SKM-1 (cell line): ENCODE measurements at regions not wholly inside any gene's neighbourhood (a gene's known extent, or its start where the extent isn't known, plus 50 kb on each side); places are given as distances from the start of the nearest gene placed in this dataset.

Source experiments
- DNase-seq: peaks from one replicate; lab custom pipeline; 2025; ENCODE audit not compliant: unreplicated experiment; lab: John Stamatoyannopoulos, UW

DNA sequence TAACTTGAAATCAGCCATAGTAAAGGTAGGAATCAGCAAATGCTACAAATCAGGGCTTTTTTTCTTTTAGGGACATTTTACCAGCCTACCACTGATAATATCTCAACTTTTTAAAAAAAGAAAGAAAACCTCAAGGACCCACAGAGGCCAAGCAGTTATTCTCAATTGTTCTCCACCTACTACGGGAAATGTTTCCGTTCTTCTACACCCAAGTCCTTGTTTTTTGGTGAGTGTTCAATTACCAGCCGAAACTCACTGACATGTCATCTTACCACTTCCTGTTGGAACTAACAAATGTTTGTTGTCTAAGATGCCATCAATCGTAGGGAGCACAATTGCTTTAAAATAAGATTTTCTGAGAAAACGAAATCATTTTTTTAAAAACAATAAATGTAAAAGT lies 50.2 kb upstream of the CDK1 start:
- DNase-seq = no peak

DNA sequence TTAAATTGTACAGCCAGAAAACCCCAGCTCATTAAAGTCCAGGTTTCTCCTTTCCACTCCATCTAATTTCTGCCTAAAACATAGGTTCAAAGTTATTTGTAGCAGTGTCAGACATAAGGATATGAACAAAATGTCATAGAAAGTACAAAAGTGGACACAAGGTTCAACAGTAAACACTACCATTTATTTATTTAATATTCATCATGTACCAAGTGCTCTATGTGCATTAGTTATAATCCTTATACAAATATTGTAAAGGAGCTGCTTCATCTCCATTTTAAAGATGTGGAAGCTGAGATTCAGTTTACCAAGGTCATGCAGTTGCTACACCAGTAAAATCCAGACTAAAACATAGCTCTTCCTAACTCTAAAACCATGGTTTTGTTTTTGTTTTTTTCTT lies 52.0 kb upstream of the CDK1 start:
- DNase-seq = no peak

DNA sequence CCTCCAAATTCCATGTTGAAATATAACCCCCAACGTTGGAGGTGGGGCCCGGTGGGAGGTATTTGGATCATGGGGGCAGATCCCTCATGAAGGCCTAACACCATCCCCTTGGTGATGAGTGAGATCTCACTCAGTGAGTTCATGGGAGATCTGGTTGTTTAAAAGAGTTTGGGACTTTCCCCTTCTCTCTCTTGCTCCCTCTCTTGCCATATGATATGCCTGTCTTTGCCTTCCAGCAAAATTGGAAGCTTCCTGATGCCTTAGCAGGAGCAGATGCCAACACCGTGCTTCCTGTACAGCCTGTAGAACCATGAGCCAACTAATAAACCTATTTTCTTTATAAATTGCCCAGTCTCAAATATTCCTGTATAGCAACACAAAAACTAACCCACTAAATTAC lies 55.7 kb upstream of the CDK1 start:
- DNase-seq = no peak

DNA sequence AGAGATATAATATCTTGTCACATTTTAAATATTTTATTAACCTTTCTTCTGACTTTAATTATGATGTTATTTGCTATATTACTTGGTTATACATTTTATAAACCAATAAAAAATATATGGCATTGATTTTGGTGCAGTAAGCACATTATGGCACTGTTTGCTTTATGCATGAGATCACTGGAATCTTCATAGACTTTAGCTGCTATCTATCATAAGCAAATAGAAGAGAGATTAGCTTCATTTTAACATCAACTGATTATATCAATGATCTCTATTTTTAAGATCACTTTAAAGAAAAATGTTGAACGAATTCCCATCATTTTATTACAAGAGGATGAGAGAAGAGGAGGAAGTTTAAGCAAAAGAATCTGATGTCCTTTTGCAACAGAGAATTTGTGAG lies 58.6 kb upstream of the CDK1 start:
- DNase-seq = no peak

DNA sequence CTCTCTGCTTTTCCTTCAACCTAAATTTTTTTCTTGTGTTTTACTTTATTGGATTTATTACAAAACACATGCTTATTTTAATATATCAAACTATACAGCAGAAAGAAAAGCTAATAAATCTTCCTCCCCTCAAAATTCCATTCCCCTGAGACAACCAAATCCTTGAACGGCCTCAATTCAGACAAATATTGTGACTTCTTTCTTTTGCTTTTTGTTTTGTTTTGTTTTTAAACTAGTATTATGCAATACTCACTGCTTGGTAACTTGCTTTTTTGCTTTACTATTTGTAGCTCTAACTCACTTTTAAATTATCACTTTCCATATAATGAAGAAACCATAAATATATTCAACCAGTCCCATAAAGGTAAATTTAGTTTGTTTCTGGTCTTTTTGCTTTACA lies 59.4 kb upstream of the CDK1 start:
- no peak for DNase-seq

DNA sequence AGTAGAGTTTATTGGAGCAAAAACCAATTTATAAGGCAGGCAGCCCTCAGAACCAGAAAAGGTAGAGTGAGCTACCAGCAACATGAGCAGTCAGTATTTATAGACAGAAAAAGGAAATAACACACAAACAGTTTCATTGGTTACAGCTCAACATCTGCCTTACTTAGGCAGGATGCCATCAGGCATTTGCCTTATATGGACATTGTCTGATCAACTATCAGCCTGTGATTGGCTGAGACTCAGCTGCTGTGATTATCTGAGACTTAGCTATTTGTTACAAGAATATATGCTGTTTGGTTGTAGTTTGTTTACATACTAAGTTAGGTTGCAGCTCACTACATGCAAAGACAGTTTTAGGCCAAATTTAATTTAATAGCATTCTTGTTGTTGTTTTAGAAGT lies 60.4 kb upstream of the CDK1 start:
- DNase-seq = no peak

DNA sequence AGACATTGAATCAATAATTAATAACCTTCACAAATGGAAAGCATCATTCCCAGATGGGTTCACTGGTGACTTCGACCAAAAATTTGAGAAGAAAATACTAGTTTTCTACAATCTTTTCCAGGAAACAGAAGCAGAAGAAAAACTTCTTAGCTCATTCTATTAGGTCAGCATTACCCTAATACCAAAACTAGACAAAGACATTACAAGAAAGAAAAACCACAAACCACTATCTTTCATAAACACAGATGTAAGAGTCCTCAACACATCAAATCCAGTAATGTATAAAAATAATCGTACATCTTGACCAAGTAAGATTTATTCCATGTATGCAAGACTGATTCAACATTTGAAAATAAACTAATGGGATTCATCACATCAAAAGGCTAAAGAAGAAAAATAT lies 64.0 kb upstream of the CDK1 start:
- no peak for DNase-seq

DNA sequence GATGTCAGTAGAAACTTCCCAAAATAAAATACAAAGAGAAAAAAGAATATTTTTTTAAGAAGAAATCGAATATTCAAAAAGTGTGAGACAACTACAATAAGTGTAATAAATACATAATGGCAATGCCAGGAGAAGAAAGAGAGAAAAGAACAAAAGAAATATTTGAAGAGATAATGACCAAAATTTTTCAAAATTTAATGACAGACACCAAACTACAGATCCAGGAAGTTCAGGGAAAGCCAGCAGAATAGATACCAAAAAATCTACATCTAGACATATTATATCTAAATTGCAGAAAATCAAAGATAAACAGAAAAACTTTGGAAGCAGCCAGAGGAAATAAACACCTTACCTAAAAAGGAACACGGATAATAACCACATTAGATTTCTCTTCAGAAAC lies 66.8 kb upstream of the CDK1 start:
- DNase-seq = no peak

DNA sequence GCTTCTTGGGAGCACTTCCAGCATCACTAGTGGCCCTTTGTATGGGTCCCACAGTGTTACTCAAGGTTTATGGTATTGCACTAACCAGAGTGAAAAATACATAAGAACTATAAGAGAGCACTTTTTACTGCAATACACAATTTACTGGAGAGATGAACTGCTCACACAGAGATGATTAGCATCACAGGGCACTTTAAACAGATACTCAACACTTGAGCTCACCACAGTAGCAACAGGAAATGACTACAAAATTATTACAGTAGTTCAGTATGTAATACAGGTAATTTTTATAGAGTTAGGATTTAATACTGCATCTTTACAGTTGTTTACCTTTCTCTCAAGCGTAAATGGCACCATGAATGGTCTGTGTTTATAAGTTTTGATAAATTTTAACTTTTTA lies 68.2 kb upstream of the CDK1 start:
- DNase-seq = no peak

DNA sequence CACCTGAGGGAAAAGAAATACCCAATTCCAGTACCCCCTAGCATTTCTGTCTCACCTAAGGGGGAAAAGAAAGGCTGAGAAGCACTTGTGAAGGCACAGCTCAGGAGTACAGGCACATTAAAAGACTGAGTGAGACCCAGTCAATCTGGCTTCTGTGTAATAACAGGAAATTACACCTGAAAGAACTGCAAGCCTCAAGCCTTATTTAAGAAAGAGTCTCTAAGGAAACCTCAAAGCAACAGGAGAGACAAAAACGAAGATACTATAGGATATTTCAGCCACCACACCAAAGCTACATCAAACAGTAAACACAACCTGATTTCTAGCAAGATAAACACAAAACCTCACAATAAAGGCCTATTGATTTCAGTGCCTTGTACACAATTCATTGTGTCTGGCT lies 69.6 kb upstream of the CDK1 start:
- no peak for DNase-seq

DNA sequence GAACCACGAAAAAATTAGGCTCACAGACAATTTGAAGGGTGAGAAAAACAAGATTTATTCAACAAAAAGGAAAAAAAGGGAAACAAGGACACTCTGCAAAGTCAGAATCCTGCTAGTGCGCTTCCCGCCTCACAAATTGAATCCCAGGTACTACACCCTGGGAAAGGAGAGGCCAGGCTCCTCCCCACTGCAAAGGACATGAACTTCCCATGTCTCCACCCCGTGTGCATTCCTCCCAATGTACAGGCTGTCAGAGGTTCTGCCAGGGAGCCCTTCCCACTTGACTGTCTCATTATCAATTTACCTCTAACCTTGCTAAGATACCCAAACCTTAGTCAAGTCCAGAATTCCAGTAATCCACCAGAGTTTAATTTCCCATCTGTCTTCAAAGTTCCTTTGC lies 70.4 kb upstream of the CDK1 start:
- DNase-seq = no peak

DNA sequence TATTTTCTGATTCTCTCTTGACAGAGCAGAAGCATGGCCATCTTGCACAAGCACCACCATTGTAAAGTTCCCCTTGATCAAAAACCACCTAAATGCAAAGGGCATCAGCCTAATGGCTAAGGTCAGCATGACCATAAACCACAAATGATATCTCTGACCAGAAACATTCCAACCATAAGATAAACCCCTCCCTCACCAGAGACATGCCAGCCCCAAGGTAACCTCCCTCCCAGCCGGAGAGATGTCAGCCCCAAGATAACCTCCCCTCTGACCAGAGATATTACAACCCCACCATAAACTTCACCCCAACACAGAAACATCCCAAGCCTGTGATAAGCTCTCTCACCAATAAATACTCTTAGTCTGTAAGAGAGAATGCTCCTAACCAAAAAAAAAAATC lies 72.1 kb upstream of the CDK1 start:
- no peak for DNase-seq

DNA sequence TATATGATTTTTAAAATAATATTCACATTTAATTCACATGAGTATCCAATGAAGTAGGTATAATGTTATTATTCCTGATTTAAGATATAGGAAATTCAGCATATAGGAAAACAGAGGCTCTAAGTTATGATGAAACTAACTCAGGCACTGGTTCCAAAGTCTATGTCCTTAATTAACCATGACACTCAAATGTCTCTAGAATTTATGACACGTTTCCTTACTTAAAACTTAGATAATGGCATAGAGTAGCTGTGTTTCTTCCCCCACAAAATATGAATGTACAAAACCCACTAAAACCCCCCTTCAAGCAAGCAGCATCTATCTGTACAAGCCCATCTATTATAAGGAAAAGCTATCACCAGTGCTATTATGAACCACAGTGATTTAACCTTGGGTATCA lies 72.9 kb upstream of the CDK1 start:
- DNase-seq = no peak

DNA sequence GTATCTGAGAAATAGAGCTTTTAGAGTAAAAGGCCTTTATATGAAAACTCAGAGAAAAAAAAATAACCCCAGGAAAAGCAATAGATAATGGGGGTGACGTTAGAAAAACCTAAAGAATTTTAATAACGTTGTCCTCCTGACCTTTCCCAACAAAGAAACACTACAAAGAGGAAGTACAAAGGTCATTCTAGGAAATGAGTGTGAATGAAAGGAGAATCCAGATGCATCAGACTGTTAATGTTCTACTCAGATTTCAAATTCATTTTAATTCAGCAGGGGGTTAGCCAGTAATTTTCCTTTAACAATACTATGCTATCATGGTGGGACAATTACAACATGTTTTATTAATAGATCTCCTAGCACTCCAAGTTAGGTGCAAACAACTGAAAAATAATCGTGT lies 73.8 kb upstream of the CDK1 start:
- DNase-seq = no peak

DNA sequence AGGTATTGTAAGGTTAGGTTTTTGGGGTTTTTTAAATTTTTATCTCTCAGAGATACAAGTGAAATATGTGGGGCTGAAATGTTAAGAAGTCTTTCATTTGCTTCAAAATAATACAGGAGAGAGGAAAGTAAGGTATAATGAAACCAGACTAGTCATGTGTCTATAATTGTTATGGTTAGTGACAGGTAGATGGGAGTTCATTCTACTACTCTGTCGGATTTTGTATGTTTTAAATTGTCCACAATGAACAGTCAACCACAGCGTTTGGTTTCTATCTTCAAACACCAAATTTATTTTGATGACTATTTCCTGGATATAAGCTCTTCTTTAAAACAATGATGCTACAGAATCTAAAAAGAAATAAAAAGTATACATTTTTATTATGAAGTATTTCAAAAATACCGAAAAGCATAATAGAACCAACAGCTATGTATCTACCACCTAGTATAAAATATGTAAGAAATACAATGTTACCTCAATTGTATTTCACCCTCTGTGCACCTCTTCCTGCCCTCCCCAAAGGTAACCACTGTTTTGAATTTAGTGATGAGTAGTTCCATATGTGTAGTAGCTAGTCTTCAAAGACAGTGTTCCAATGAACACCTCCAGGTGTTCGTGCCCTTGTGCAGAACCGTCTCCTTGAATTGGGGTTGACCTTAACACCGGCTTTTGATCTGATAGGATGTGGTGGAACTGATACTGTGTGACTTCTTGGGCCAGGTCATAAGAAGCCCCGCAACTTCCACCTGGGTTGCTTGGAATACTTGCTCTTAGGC lies 74.8 kb upstream of the CDK1 start:
- no peak for DNase-seq

DNA sequence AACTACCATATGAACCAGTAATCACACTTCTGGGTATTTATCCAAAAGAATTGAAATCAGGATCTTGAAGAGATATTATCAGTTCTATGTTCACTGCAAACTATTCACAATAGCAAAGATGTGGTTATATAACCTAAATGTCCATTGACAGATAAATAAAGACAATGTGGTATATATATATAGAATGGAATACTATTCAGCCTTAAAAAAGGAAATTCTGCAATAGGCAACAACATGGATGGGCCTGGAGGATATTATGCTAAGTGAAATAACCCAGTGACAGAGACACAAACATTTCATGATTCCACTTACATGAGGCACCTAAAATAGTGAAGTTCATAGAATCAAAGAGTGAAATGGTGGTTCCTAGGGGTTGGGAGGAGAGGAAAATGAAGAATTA lies 90.6 kb upstream of the CDK1 start:
- no peak for DNase-seq

DNA sequence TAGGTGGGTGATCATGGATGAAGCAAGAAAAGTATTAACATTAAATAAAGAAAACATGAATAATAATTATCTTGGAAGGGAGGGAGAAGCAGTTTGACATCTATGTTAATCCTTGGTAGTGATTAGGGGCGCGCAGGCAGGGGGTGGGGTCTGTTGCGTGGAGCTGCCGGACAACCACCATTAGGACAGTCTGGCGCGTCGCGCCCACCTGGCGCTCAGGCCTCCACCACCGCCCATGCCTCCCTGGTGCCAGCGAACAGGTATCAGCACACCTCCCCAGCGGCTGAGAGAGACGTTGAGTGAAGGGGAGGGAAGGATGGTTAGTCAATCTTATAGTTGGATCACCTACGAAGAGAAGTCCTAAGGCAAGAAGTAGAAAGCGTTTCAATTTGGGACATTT lies 94.2 kb upstream of the CDK1 start:
- DNase-seq = no peak

DNA sequence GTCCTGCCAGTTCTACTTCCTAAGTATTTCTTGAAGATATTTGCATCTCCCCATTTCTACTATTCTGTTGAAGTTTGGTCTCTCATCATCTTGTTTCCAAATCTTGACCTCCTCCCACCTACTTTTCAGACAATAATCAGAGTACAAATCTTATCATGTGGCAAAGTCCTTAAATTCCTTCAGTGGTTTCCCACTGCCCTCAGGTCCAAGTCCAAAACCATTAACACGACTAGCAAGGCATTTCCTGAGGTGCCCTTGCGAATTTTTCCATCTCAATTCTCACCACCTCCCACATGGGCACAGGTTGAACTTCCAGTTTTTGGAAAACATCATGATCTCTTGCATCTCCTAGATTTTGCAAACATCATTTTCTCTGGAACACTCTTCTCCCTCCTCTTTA lies 97.2 kb upstream of the CDK1 start:
- no peak for DNase-seq

DNA sequence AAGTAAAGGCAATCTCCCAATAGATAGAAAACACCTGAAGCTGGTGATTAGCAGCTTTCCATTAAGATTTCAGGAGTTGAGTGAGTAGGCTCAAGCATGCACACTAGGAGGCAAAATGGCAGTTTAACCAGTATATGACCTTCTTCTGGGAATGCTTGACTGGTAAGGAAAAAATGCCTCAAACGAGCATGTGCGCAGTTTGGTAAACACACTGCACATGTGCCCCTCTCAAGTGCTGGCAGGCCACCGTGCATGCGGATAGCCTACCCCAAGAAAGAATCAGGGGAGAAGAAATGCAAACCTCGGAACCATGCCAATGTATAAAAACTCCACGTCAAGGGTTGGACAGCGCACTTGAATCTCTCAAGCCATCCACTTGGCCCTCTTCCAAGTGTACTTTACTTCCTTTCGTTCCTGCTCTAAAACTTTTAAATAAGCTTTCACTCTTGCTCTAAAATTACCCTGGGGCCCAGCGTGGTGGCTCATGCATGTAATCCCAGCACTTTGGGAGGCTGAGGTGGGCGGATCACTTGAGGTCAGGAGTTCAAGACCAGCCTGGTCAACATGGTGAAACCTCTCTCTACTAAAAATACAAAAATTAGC lies 98.8 kb upstream of the CDK1 start:
- no peak for DNase-seq

DNA sequence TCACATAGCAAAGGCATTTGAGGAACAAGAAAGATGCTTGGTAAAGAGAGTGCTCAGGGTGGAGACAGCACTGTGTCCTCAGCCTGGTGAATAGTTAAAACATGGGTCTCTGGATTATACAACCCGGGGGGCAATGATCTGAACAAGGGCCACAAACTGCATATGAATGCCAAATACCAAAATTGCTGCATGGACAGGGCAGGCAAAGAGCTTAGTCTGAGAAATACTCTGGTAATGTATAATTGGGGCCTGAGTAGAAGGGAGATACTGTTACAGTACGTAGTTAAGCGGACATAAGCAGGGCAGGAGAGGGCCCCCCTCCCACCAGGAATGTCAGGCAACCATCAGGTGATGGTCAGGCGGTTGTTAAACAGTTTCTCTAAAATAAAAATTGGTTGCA lies 99.3 kb upstream of the CDK1 start:
- DNase-seq = no peak

DNA sequence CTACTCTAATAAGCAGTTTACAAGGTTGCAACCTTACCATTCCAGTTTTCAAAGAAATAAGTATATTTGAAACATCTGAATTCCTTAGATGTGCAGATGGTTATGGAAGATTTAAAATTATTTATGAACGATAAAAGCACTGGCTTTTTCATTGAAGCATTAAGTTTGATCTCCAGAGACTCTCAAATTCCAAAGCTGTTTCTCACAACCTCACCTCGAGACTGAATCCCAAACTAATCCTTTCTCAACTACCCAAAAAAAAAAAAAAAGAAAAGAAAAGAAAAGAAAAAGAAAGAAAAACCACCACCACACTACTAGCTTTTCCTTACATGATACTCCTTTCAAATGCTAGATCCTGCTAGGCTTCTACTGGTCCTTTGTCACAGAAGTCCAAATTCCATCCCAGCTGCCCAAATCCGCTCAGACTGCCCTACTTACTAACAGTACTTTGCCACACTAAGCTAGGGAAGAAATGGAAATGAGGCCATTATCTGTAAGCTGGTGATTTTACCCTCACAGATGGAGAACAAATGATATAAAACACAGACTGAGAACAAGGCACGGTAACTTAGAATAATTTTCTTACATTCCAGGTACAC lies 100.6 kb upstream of the CDK1 start:
- DNase-seq = no peak

DNA sequence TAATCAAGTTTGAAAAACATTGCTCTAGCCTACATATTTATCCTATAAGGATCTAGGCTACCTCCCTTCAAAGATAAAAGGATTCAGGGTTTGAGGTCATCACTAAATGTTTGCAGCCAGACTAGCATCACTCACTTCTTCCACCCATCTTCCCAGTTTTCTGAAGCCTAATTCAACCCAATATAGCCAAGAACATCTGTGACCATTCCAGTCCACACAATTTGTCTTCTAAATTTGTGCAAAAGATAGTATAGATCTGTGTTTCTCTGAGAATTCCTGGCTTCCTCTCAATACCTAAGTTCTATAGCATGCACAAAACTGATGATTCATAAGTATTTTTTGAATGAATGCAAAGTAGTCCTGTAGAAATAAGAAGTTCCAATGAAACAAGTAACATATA lies 103.0 kb upstream of the CDK1 start:
- DNase-seq = no peak

DNA sequence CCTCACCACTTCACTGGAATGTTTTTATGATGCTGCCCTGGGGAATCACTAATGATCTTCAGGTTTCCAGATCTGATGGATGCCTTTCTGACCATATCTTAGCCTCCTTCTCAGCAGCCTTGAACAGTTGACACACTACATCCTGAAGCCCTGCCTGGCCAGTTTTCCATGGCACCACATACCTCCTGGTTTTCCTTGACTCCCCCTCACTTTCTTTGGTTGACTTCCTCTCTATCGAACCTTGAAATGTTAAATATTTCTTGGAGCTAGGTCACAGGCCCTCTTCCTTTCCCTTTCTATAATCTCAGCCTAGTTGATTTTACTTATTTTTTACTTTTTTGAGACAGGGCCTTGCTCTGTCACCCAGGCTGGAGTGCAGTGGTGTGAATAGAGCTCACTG lies 108.8 kb upstream of the CDK1 start:
- DNase-seq = no peak
